SK-N-SH (cell line): ENCODE measurements at regions not wholly inside any gene's neighbourhood (a gene's known extent, or its start where the extent isn't known, plus 50 kb on each side); places are given as distances from the start of the nearest gene placed in this dataset.

Experiments
- CTCF ChIA-PET: fragments of 300-600, 350-600 bp; formaldehyde crosslinking; extraction: SDS; loops from one replicate; lab custom pipeline; 2021; lab: Yijun Ruan, JAX
- POLR2A ChIA-PET: fragments of 350-600 bp; sonication (Branson Sonifier 250); formaldehyde crosslinking; extraction: SDS; loops from one replicate; lab custom pipeline; 2020; ENCODE audit warnings: antibody characterized with exemption, inconsistent platforms; lab: Yijun Ruan, JAX
- DNase-seq: peaks from one replicate; pipeline ENCODE4 v3.0.0; 2012
- H2AFZ ChIP-seq: fragments of 200-600 bp; sonication (generic); 2 replicates; pipeline ENCODE4 v1.8.1; 2016; ENCODE audit warnings: antibody characterized with exemption, mild to moderate bottlenecking, low read depth
- H3F3A ChIP-seq: fragments of 200-600 bp; sonication (generic); replicated peaks from 2 replicates; pipeline ENCODE3; 2016; ENCODE audit warnings: antibody characterized with exemption, mild to moderate bottlenecking; ENCODE audit not compliant: insufficient read depth
- H3K27ac ChIP-seq, 2 experiments: fragments of 200-500 bp in 1 of 2; fragments of 200-600 bp in 1 of 2; sonication (Bioruptor generic) in 1 of 2; sonication (generic), shearing (Covaris generic) in 1 of 2; 2 replicates each; pipeline versions ENCODE4 v1.5.1 to v1.6.1; 2014 to 2016; ENCODE audit warnings: low read depth in 2 of 2, inconsistent platforms in 1 of 2, low read length in 1 of 2, mild to moderate bottlenecking in 1 of 2, mixed read lengths in 1 of 2
- H3K27me3 ChIP-seq: fragments of 200-600 bp; sonication (generic), shearing (Covaris generic); 2 replicates; pipeline ENCODE4 v1.6.1; 2016; ENCODE audit warnings: mixed run types; ENCODE audit not compliant: insufficient read depth
- H3K36me3 ChIP-seq, 2 experiments: fragments of 200-500 bp in 1 of 2; fragments of 200-600 bp in 1 of 2; sonication (Bioruptor generic) in 1 of 2; sonication (generic) in 1 of 2; replicated peaks in 1 of 2; 2 replicates each; pipeline versions ENCODE3 to v1.5.1; 2014 to 2016; ENCODE audit warnings: low read length in 1 of 2, mild to moderate bottlenecking in 1 of 2; ENCODE audit not compliant: insufficient read depth in 2 of 2, control insufficient read depth in 1 of 2
- H3K4me1 ChIP-seq, 2 experiments: fragments of 200-500 bp in 1 of 2; fragments of 200-600 bp in 1 of 2; sonication (Bioruptor generic) in 1 of 2; sonication (generic), shearing (Covaris generic) in 1 of 2; 2 replicates each; pipeline versions ENCODE4 v1.5.1 to v1.6.1; 2014 to 2016; ENCODE audit warnings: low read depth in 1 of 2, low read length in 1 of 2, mixed run types in 1 of 2; ENCODE audit not compliant: insufficient read depth in 2 of 2, control insufficient read depth in 1 of 2
- H3K4me2 ChIP-seq: fragments of 200-600 bp; sonication (generic), shearing (Covaris generic); 2 replicates; pipeline ENCODE4 v1.6.1; 2017; ENCODE audit warnings: mixed run types
- H3K4me3 ChIP-seq, 2 experiments: fragments of 200-500 bp in 1 of 2; fragments of 200-600 bp in 1 of 2; sonication (Bioruptor generic) in 1 of 2; sonication (generic), shearing (Covaris generic) in 1 of 2; 2 replicates each; pipeline versions ENCODE4 v1.5.1 to v1.8.1; 2014 to 2016; ENCODE audit warnings: low read depth in 2 of 2, inconsistent platforms in 1 of 2, low read length in 1 of 2, mild to moderate bottlenecking in 1 of 2, mixed read lengths in 1 of 2, moderate library complexity in 1 of 2
- H3K79me2 ChIP-seq: fragments of 200-600 bp; sonication (generic); 2 replicates; pipeline ENCODE4 v1.8.1; 2017; ENCODE audit warnings: mild to moderate bottlenecking; ENCODE audit not compliant: insufficient read depth
- H3K9ac ChIP-seq: fragments of 200-600 bp; sonication (generic); 2 replicates; pipeline ENCODE4 v1.6.1; 2017; ENCODE audit warnings: mixed run types
- H3K9me2 ChIP-seq: fragments of 200-600 bp; sonication (generic); 2 replicates; pipeline ENCODE4 v1.6.1; 2017; ENCODE audit warnings: mixed run types
- H3K9me3 ChIP-seq: fragments of 200-600 bp; sonication (generic); 2 replicates; pipeline ENCODE4 v1.6.1; 2017; ENCODE audit warnings: mixed run types, mild to moderate bottlenecking, moderate library complexity
- H4K20me1 ChIP-seq: fragments of 200-600 bp; sonication (generic); 2 replicates; pipeline ENCODE4 v1.6.1; 2017; ENCODE audit warnings: mild to moderate bottlenecking, mixed run types; ENCODE audit not compliant: insufficient read depth
- CHD2 ChIP-seq: fragments of 150-350 bp; IDR thresholded peaks from 2 replicates; pipeline ENCODE4 v1.6.1; 2018; ENCODE audit warnings: low read length; ENCODE audit not compliant: partially characterized antibody
- ELF1 ChIP-seq: IDR thresholded peaks from 2 replicates; pipeline ENCODE4 v1.4.0; 2012
- FOSL2 ChIP-seq: IDR thresholded peaks from 2 replicates; pipeline ENCODE4 v1.4.0; 2012; ENCODE audit warnings: low read depth, mild to moderate bottlenecking, moderate library complexity, borderline replicate concordance
- MEF2A ChIP-seq: IDR thresholded peaks from 2 replicates; pipeline ENCODE4 v1.4.0; 2012; ENCODE audit warnings: low read depth, borderline replicate concordance
- MXI1 ChIP-seq: IDR thresholded peaks from 2 replicates; pipeline ENCODE4 v1.6.1; 2012; ENCODE audit warnings: mild to moderate bottlenecking, low read depth, low read length, improper control_type of control experiment
- NFIC ChIP-seq: IDR thresholded peaks from 2 replicates; pipeline ENCODE4 v1.4.0; 2012; ENCODE audit warnings: borderline replicate concordance
- POLR2AphosphoS5 ChIP-seq: IDR thresholded peaks from 2 replicates; pipeline ENCODE4 v1.6.1; 2012; ENCODE audit warnings: low read depth, low read length
- SIN3A ChIP-seq: IDR thresholded peaks from 2 replicates; pipeline ENCODE4 v1.6.1; 2012; ENCODE audit warnings: low read depth, mild to moderate bottlenecking, low read length, moderate library complexity, borderline replicate concordance
- SMC3 ChIP-seq: IDR thresholded peaks from 2 replicates; pipeline ENCODE4 v1.6.1; 2012; ENCODE audit warnings: low read depth, low read length, improper control_type of control experiment
- TEAD4 ChIP-seq: IDR thresholded peaks from 2 replicates; pipeline ENCODE4 v1.4.0; 2012; ENCODE audit warnings: mild to moderate bottlenecking, borderline replicate concordance; ENCODE audit not compliant: insufficient read depth
- USF1 ChIP-seq: IDR thresholded peaks from 2 replicates; pipeline ENCODE4 v1.4.0; 2012; ENCODE audit warnings: low read depth, borderline replicate concordance
- USF2 ChIP-seq: fragments of 150-350 bp; IDR thresholded peaks from 2 replicates; pipeline ENCODE4 v1.6.1; 2017; ENCODE audit warnings: antibody characterized with exemption, low read length, low read depth, borderline replicate concordance
- ZBTB33 ChIP-seq: IDR thresholded peaks from 2 replicates; pipeline ENCODE4 v1.4.0; 2012; ENCODE audit warnings: low read depth, borderline replicate concordance
- WGBS: methylation state at CpG from one replicate; pipeline ENCODE4 v1.1.6; 2017; ENCODE audit warnings: low lambda C conversion rate; 5-methylcytosine and 5-hydroxymethylcytosine counted together

- H3K4me3 ChIP-seq: no peak overlapping the region
- 67% methylated on average over 4 of the region's 4 CpGs for WGBS
- no peaks in the 10 kb centered on the region for H3K27me3 ChIP-seq
- H3K4me1 ChIP-seq: no peaks in the 10 kb centered on the region; a peak in 1 of 4 replicates
- H3K9ac ChIP-seq: no peak overlapping the region
- DNase-seq: no peak
- no peak overlapping the region for H3K4me2 ChIP-seq
- H4K20me1 ChIP-seq: no peaks in the 10 kb centered on the region
- no peak for TF ChIP-seq NFIC
- no peak for TF ChIP-seq MEF2A
- no peak for TF ChIP-seq FOSL2
- no peak for TF ChIP-seq SMC3
- no peak for TF ChIP-seq ELF1
- TF ChIP-seq TEAD4: no peak
- no peaks in the 10 kb centered on the region for H3F3A ChIP-seq
- H3K9me3 ChIP-seq: no peaks in the 10 kb centered on the region
- POLR2A ChIA-PET: no interaction called here
- no peaks in the 10 kb centered on the region for H3K9me2 ChIP-seq
- CTCF ChIA-PET: interaction anchor here (1.0 kb wide), 1 partner anchor 10 kb away, joined by 3 read pairs; no protein-coding TSS in a partner anchor
- H2AFZ ChIP-seq: no peak overlapping the region
- no peaks in the 10 kb centered on the region for H3K79me2 ChIP-seq
- H3K27ac ChIP-seq: no peak overlapping the region
- H3K36me3 ChIP-seq: no peaks in the 10 kb centered on the region
Observed at GRCh38 chr3:194053136-194053535, 82.8 kb upstream of the HES1 start.

- no peak for TF ChIP-seq MXI1
- no peak for TF ChIP-seq USF1
- TF ChIP-seq ZBTB33: no peak
- TF ChIP-seq POLR2AphosphoS5: no peak
- TF ChIP-seq CHD2: no peak
- TF ChIP-seq SIN3A: no peak
- no peak for TF ChIP-seq USF2
- Histone ChIP-seq H3K27me3 (no peaks in the 10 kb centered on the region), H3K4me2 (no peak overlapping the region), H3K36me3 (no peaks in the 10 kb centered on the region), H3F3A (no peaks in the 10 kb centered on the region), H2AFZ (no peak overlapping the region), H3K9ac (no peak overlapping the region), H3K27ac (no peak overlapping the region), H3K9me3 (no peaks in the 10 kb centered on the region), H3K4me3 (no peak overlapping the region), H3K79me2 (no peaks in the 10 kb centered on the region), H3K9me2 (no peaks in the 10 kb centered on the region), H3K4me1 (no peaks in the 10 kb centered on the region; a peak in 1 of 4 replicates), H4K20me1 (no peaks in the 10 kb centered on the region)
- POLR2A ChIA-PET: no interaction called here
- DNase-seq: no peak
- 64% methylated on average over 2 of the region's 2 CpGs for WGBS
- CTCF ChIA-PET: interaction anchor here (1.1 to 1.3 kb wide), 2 partner anchors 262 to 273 kb away, joined by 3 to 4 read pairs; no protein-coding TSS in a partner anchor
Observed at GRCh38 chr3:194054016-194054415, 81.9 kb upstream of the HES1 start.
